ENCODE measurements at regions not wholly inside any gene's neighbourhood (a gene's known extent, or its start where the extent isn't known, plus 50 kb on each side); places are given as distances from the start of the nearest gene placed in this dataset.

- TF ChIP-seq CTCF (IDR thresholded peaks at IDR 0.05), result no peak
- TF ChIP-seq POLR2AphosphoS5 (IDR thresholded peaks at IDR 0.05; ENCODE audit: low read depth, low read length), result no peak
- TF ChIP-seq SIN3A (IDR thresholded peaks at IDR 0.05; ENCODE audit: borderline replicate concordance, insufficient read depth, low read depth, low read length), result no peak
Observed at GRCh38 chr18:30057398-30057797, 985.1 kb downstream of the DSC3 start.

Data from Panc1 (cell line).